ENCODE measurements at regions not wholly inside any gene's neighbourhood (a gene's known extent, or its start where the extent isn't known, plus 50 kb on each side); places are given as distances from the start of the nearest gene placed in this dataset.

GRCh38 chr7:34451923-34452322, 206.1 kb upstream of the NPSR1 start:
- TF ChIP-seq CTCF (IDR thresholded peaks at IDR 0.05) (no peak), POLR2A (IDR thresholded peaks at IDR 0.05; ENCODE audit: low read depth) (no peak)

All from esophagus muscularis mucosa (tissue), 3 donors.